ENCODE measurements at regions not wholly inside any gene's neighbourhood (a gene's known extent, or its start where the extent isn't known, plus 50 kb on each side); places are given as distances from the start of the nearest gene placed in this dataset.

DNA sequence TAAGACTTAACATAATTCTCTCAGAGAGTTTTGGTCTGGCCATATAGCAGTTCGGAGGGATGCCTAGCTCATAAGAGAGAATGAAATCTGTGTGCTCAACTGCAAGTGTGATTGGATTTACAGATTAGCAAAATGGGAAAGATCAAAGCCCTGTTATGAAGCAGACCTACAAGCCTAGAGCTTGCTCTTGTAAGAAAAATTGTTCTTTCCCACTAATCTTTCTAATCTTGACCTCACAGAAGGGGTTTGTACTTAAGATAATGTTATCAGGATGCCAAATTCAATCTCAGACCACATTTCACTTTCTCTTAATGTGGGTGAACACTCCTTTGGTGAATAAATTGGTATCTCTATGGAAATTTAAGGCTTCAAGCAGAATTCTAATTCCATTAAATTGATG lies 267.2 kb downstream of the RAB38 start:
- Histone ChIP-seq H3K4me1 (no peaks in the 10 kb centered on the region), H3K9me3 (no peaks in the 10 kb centered on the region), H3K36me3 (no peaks in the 10 kb centered on the region), H3K27me3 (no peaks in the 10 kb centered on the region), H3K4me3 (ENCODE audit: low read depth, low read length) (no peak overlapping the region)
- TF ChIP-seq, protein P1, sequence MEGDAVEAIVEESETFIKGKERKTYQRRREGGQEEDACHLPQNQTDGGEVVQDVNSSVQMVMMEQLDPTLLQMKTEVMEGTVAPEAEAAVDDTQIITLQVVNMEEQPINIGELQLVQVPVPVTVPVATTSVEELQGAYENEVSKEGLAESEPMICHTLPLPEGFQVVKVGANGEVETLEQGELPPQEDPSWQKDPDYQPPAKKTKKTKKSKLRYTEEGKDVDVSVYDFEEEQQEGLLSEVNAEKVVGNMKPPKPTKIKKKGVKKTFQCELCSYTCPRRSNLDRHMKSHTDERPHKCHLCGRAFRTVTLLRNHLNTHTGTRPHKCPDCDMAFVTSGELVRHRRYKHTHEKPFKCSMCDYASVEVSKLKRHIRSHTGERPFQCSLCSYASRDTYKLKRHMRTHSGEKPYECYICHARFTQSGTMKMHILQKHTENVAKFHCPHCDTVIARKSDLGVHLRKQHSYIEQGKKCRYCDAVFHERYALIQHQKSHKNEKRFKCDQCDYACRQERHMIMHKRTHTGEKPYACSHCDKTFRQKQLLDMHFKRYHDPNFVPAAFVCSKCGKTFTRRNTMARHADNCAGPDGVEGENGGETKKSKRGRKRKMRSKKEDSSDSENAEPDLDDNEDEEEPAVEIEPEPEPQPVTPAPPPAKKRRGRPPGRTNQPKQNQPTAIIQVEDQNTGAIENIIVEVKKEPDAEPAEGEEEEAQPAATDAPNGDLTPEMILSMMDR (IDR thresholded peaks at IDR 0.05; ENCODE audit: low read depth, low read length), result no peak
- no peak for DNase-seq

DNA sequence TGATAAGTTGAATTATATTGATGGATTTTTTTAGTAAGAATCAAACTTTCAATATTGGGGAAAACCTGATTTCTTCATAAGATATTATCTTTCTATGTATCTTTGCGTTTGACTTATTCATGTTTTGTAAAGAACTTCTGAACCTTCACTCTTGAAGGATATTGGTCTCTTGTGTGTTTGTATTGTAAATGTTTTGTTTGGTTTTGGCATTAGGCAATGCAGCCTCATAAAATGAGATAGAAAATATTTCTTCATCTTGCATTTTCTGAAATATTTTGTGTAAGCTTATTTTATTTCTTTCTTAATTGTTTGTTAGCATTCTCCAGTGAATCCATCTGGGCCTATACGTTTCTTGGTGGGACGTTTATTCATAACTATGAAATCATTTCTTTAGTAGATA lies 271.9 kb downstream of the RAB38 start:
- H3K4me1 ChIP-seq, result no peaks in the 10 kb centered on the region
- H3K4me3 ChIP-seq (ENCODE audit: low read depth, low read length), result no peak overlapping the region
- DNase-seq, result no peak
- no peaks in the 10 kb centered on the region for H3K9me3 ChIP-seq
- TF ChIP-seq, protein P1 (IDR thresholded peaks at IDR 0.05; ENCODE audit: low read depth, low read length), result no peak
- no peaks in the 10 kb centered on the region for H3K36me3 ChIP-seq
- no peaks in the 10 kb centered on the region for H3K27me3 ChIP-seq

GRCh38 chr11:87901341-87901740 lies 273.9 kb downstream of the RAB38 start:
- no peak overlapping the region for H3K4me3 ChIP-seq (ENCODE audit: low read depth, low read length)
- DNase-seq, result no peak
- H3K9me3 ChIP-seq, result no peaks in the 10 kb centered on the region
- no peaks in the 10 kb centered on the region for H3K4me1 ChIP-seq
- H3K27me3 ChIP-seq, result no peaks in the 10 kb centered on the region
- H3K36me3 ChIP-seq, result no peaks in the 10 kb centered on the region
- TF ChIP-seq, protein P1 (IDR thresholded peaks at IDR 0.05; ENCODE audit: low read depth, low read length), result no peak

DNA sequence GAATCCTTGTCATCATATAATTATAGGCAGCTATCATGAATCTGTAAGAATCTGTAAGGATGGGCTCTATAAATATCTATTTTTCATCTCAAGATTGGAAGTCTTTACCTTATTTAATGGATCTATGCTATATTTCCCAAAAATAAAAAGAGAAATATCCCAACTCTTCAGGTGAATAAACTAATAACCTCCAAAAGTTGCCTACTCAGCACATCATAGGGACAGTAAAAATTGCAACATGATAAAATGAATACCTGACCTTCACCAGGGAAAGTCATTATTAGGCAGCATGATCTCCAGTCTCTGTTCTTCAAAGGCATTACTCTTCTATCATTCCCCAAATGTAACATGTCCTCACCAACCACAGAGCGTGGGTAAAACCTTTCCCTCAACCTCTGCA lies 277.3 kb downstream of the RAB38 start:
- H3K4me1 ChIP-seq, result no peaks in the 10 kb centered on the region
- H3K9me3 ChIP-seq, result no peaks in the 10 kb centered on the region
- no peak for DNase-seq
- TF ChIP-seq, protein P1 (IDR thresholded peaks at IDR 0.05; ENCODE audit: low read depth, low read length), result no peak
- no peaks in the 10 kb centered on the region for H3K27me3 ChIP-seq
- H3K4me3 ChIP-seq (ENCODE audit: low read depth, low read length), result no peak overlapping the region
- H3K36me3 ChIP-seq, result no peaks in the 10 kb centered on the region

GRCh38 chr11:87897071-87897470 lies 278.2 kb downstream of the RAB38 start:
- no peaks in the 10 kb centered on the region for H3K4me1 ChIP-seq
- no peaks in the 10 kb centered on the region for H3K27me3 ChIP-seq
- H3K9me3 ChIP-seq, result no peaks in the 10 kb centered on the region
- H3K4me3 ChIP-seq (ENCODE audit: low read depth, low read length), result no peak overlapping the region
- no peaks in the 10 kb centered on the region for H3K36me3 ChIP-seq
- TF ChIP-seq, protein P1 (IDR thresholded peaks at IDR 0.05; ENCODE audit: low read depth, low read length), result no peak
- DNase-seq, result no peak

DNA sequence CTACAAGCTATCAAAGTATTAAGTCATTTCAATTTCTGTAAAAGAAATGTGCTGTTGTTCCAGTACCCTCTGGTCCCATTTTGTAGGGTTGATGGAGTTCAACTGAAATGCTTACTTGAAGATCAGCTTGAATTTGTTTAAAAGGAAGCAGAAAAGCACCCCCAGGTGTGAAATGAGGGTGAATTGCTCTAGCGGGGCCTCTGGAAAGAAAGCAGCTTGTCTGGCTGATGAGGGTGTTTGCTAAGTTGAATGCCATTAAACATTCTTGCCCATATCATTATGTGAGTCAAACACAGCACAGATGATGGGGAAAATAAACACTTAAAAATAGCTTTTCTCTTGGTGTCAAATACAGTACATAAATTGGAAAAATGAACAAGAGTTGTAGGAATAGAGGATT lies 280.3 kb downstream of the RAB38 start:
- DNase-seq, result no peak
- TF ChIP-seq, protein P1 (IDR thresholded peaks at IDR 0.05; ENCODE audit: low read depth, low read length), result no peak
- Histone ChIP-seq H3K27me3 (no peaks in the 10 kb centered on the region), H3K4me1 (no peaks in the 10 kb centered on the region), H3K36me3 (no peaks in the 10 kb centered on the region), H3K4me3 (ENCODE audit: low read depth, low read length) (no peak overlapping the region), H3K9me3 (no peaks in the 10 kb centered on the region)

Data from BE2C (cell line).